ENCODE measurements at regions not wholly inside any gene's neighbourhood (a gene's known extent, or its start where the extent isn't known, plus 50 kb on each side); places are given as distances from the start of the nearest gene placed in this dataset.
A peak's percentile ranks its signal among the peaks of the same experiment; 100 is the strongest.

DNA sequence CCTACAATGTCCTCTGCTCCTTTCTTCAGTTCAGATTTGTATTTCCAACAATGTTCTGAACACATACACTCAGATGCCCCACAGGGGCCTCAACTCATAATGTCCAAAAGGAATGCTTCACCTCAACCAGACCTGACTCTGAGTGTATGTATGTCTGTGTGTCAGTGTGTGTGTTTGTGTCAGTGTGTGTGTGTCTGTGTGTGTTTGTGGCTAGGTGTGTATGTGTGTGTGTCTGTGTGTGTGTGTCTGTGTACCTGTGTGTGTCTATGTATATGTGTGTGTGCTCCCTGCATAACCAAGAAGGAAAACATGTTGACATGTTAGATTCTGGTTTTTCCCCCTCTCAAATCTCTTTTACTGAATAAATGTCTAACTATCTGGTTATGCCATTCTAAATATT is 87.3 kb upstream of the PCSK1 start:
- no peaks in the 10 kb centered on the region for H3K4me1 ChIP-seq (ENCODE audit: low read depth)
- H3K27ac ChIP-seq: no peak overlapping the region
- no peaks in the 10 kb centered on the region for H3K36me3 ChIP-seq
- no peak overlapping the region for H3K4me3 ChIP-seq
- no peak for DNase-seq (ENCODE audit: low read depth in 1 of 2, low spot score in 1 of 2)
- H3K9me3 ChIP-seq (ENCODE audit: low read depth): no peaks in the 10 kb centered on the region
- H3K27me3 ChIP-seq: no peaks in the 10 kb centered on the region
- TF ChIP-seq, protein P1, sequence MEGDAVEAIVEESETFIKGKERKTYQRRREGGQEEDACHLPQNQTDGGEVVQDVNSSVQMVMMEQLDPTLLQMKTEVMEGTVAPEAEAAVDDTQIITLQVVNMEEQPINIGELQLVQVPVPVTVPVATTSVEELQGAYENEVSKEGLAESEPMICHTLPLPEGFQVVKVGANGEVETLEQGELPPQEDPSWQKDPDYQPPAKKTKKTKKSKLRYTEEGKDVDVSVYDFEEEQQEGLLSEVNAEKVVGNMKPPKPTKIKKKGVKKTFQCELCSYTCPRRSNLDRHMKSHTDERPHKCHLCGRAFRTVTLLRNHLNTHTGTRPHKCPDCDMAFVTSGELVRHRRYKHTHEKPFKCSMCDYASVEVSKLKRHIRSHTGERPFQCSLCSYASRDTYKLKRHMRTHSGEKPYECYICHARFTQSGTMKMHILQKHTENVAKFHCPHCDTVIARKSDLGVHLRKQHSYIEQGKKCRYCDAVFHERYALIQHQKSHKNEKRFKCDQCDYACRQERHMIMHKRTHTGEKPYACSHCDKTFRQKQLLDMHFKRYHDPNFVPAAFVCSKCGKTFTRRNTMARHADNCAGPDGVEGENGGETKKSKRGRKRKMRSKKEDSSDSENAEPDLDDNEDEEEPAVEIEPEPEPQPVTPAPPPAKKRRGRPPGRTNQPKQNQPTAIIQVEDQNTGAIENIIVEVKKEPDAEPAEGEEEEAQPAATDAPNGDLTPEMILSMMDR (IDR thresholded peaks at IDR 0.05; ENCODE audit: low read depth, low read length): no peak

DNA sequence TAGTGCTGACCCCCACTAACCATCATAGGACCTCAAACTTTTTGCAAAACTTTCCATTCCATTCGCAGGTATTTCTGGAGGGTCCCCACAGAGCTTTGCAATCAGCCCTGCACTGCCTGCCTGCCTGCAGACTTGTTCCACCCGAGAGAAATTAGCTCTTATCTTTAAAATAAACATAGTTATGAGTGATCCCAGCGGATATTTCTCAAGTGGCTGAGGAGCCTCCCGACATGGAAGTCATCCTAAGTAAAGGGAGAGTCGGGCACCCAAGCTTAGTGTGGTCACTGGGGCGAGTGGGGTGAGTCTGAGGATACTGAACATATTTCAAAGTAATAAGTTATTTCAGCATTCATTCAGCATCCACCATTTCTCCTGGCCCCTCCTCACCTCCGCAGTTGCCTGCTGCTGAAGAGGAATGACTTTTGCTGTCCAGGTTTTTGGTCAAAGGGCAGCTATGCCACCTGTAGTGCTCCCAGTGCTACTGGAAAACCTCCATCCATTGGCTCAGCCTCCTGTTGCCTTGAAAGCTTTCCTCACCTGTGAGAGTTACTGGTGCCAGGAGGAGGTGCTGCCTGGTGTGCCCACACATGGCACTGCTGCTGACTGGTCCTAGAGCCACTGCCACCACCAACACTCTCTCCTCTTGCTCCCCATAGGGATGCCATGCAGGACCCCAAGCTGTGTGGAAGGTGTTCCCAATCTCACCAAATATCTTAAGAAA is 89.7 kb upstream of the PCSK1 start:
- TF ChIP-seq, protein P1 (IDR thresholded peaks at IDR 0.05; ENCODE audit: low read depth, low read length): no peak
- DNase-seq (ENCODE audit: low read depth in 1 of 2, low spot score in 1 of 2): peak in 1 of 2 donors; percentile 24
- H3K36me3 ChIP-seq: no peaks in the 10 kb centered on the region
- H3K9me3 ChIP-seq (ENCODE audit: low read depth): no peaks in the 10 kb centered on the region
- no peaks in the 10 kb centered on the region for H3K27me3 ChIP-seq
- no peak overlapping the region for H3K4me3 ChIP-seq
- H3K27ac ChIP-seq: no peak overlapping the region
- H3K4me1 ChIP-seq (ENCODE audit: low read depth): no peaks in the 10 kb centered on the region

DNA sequence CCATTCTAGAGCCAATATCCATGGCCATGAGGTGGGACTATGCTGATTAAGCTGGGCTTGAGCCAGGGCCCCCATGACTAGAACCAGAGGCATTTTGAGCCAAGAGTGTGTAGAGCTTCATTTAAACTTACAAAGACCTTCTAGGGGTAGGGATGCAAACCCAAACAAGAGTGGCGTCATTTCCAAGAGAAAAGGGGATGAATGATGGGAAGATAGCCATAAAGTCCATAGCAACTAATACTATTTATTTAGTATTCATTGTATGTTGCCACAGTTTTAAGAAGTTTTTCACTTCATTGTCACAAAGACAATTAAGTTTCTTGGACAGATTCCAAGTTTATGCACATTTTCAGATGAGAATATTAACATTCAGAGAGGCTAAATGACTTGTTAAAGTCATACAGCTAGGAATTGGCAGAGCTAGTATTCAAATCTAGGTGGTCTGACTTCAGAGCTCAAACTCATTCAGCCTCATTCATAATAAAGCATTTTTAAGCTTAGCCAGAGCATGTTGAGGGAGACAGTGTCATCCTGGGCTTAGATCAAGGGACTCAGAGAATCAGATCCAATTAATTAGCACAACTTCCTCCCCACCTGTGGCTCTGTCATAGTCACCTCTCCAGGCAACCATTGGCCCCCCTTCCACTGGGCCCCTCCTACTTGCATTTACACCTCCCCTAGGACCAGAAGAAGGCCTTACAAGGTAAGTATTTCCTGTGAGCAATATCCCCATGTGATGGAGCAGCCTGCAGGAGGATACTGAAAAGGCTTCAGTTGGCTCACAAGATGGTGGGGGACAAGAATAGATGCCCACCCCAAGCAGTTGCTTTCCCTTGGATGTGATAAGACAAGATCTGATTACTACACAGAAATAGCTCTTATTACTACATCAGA is 95.0 kb upstream of the PCSK1 start:
- H3K36me3 ChIP-seq: no peaks in the 10 kb centered on the region
- H3K27me3 ChIP-seq: no peaks in the 10 kb centered on the region
- H3K4me1 ChIP-seq (ENCODE audit: low read depth): no peaks in the 10 kb centered on the region
- H3K9me3 ChIP-seq (ENCODE audit: low read depth): no peaks in the 10 kb centered on the region
- H3K27ac ChIP-seq: no peak overlapping the region
- no peak for DNase-seq (ENCODE audit: low read depth in 1 of 2, low spot score in 1 of 2)
- TF ChIP-seq, protein P1 (IDR thresholded peaks at IDR 0.05; ENCODE audit: low read depth, low read length): no peak
- no peak overlapping the region for H3K4me3 ChIP-seq

DNA sequence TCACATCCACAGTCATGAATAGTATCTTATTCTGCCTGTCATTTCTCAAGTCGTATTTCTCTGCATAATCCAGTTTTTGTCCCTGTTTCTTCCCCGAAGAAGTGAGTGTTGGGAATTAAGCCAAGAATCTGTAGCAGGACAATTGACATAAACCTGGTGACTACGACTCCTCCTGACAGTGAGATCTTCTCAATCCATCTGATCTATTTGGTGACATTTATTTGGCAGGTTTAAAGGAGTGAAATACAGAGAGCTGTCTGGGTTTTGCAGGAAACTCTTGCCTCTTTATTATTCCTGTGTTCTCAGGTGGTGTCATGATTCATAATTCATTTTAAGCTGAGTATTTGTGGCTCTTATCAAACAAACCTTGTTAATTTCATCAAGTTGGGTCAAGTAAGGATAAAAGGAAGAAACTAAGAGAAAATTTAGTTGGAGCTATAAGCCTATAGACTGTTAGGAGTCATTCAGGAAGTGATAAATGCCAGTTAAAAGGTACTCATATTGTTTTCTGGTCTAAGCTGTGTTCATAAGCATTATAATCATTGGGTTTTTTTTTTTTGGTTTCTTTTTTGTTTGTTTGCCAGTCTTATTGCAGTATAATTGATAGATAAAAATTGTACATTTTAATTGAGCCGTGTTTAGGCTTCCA is 95.9 kb upstream of the PCSK1 start:
- Histone ChIP-seq H3K27ac (no peak overlapping the region), H3K4me1 (ENCODE audit: low read depth) (no peaks in the 10 kb centered on the region), H3K27me3 (no peaks in the 10 kb centered on the region), H3K36me3 (no peaks in the 10 kb centered on the region), H3K4me3 (no peak overlapping the region), H3K9me3 (ENCODE audit: low read depth) (no peaks in the 10 kb centered on the region)
- TF ChIP-seq, protein P1 (IDR thresholded peaks at IDR 0.05; ENCODE audit: low read depth, low read length): no peak
- no peak for DNase-seq (ENCODE audit: low read depth in 1 of 2, low spot score in 1 of 2)

DNA sequence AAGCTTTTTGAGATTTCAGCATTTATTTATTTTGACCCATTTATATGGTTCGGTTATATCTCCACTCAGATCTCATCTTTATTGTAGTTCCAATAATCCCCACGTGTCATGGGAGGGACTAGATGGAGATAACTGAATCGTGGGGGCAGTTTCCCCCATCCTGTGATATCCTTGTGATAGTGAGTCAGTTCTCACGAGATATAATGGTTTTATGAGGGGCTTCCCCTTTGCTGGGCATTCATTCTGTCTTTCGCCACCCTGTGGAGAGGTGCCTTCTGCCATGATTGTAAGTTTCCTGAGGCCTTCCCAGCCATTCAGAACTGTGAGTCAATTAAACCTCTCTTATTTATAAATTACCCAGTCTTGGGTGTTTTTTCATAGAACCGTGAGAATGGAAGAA is 96.5 kb upstream of the PCSK1 start:
- H3K9me3 ChIP-seq (ENCODE audit: low read depth): no peaks in the 10 kb centered on the region
- no peak for DNase-seq (ENCODE audit: low read depth in 1 of 2, low spot score in 1 of 2)
- H3K4me1 ChIP-seq (ENCODE audit: low read depth): no peaks in the 10 kb centered on the region
- H3K36me3 ChIP-seq: no peaks in the 10 kb centered on the region
- no peak overlapping the region for H3K4me3 ChIP-seq
- no peaks in the 10 kb centered on the region for H3K27me3 ChIP-seq
- no peak overlapping the region for H3K27ac ChIP-seq
- TF ChIP-seq, protein P1 (IDR thresholded peaks at IDR 0.05; ENCODE audit: low read depth, low read length): no peak
